CD14-positive monocyte (primary cell): ENCODE measurements at regions not wholly inside any gene's neighbourhood (a gene's known extent, or its start where the extent isn't known, plus 50 kb on each side); places are given as distances from the start of the nearest gene placed in this dataset.

ENCODE experiments used
- DNase-seq, 3 donors: peaks; one replicate each; pipeline ENCODE4 v3.0.0-alpha.2; 2011 to 2022
- H2AFZ ChIP-seq: 2 replicates; pipeline ENCODE4 v1.6.0; 2012; ENCODE audit warnings: mild to moderate bottlenecking, low read depth, low read length, inconsistent platforms; ENCODE audit not compliant: insufficient read depth, poor library complexity, severe bottlenecking
- H3K27ac ChIP-seq, 2 donors: 1 replicate in 1 of 2; 2 replicates in 1 of 2; pipeline ENCODE4 v1.5.1; 2012 to 2013; ENCODE audit warnings: low read length in 2 of 2, control low read depth in 1 of 2, inconsistent platforms in 1 of 2, low read depth in 1 of 2, mild to moderate bottlenecking in 1 of 2
- H3K27me3 ChIP-seq, 2 donors: one replicate each; pipeline versions ENCODE4 v1.6.0 to v1.6.1; 2011 to 2013; ENCODE audit warnings: low read length in 2 of 2; ENCODE audit not compliant: control insufficient read depth in 2 of 2, insufficient read depth in 2 of 2
- H3K36me3 ChIP-seq, 2 donors: replicated peaks in 1 of 2; 1 replicate in 1 of 2; 2 replicates in 1 of 2; pipeline versions ENCODE4 v1.5.1 to v1.6.1; 2012 to 2013; ENCODE audit warnings: low read length in 2 of 2, control low read depth in 1 of 2, inconsistent platforms in 1 of 2, mild to moderate bottlenecking in 1 of 2; ENCODE audit not compliant: insufficient read depth in 2 of 2, control insufficient read depth in 1 of 2
- H3K4me1 ChIP-seq, 2 donors: 1 replicate in 1 of 2; 2 replicates in 1 of 2; pipeline versions ENCODE4 v1.5.1 to v1.6.1; 2012 to 2013; ENCODE audit warnings: low read length in 2 of 2, control low read depth in 1 of 2, inconsistent platforms in 1 of 2, mild to moderate bottlenecking in 1 of 2, moderate library complexity in 1 of 2; ENCODE audit not compliant: insufficient read depth in 2 of 2, control insufficient read depth in 1 of 2
- H3K4me2 ChIP-seq: replicated peaks from 2 replicates; pipeline ENCODE3; 2012; ENCODE audit warnings: low read length, moderate library complexity, mild to moderate bottlenecking; ENCODE audit not compliant: poor library complexity, severe bottlenecking; ENCODE audit errors: extremely low read depth
- H3K4me3 ChIP-seq, 3 experiments: fragments of 200-600 bp in 1 of 3; sonication (generic) in 1 of 3; replicated peaks in 1 of 3; 1 replicate in 2 of 3; 2 replicates in 1 of 3; pipeline ENCODE4 v1.5.1; 2011 to 2013; ENCODE audit warnings: low read length in 3 of 3, mild to moderate bottlenecking in 3 of 3, control low read depth in 2 of 3, low read depth in 2 of 3, inconsistent platforms in 1 of 3, moderate library complexity in 1 of 3
- H3K79me2 ChIP-seq: 2 replicates; pipeline ENCODE4 v1.6.0; 2012; ENCODE audit warnings: mild to moderate bottlenecking, control low read depth, inconsistent platforms, low read length, moderate library complexity; ENCODE audit not compliant: insufficient read depth
- H3K9ac ChIP-seq: 2 replicates; pipeline ENCODE4 v1.6.0; 2017; ENCODE audit warnings: low read length, mild to moderate bottlenecking; ENCODE audit not compliant: insufficient read depth, poor library complexity, severe bottlenecking
- H3K9me3 ChIP-seq, 2 donors: replicated peaks in 1 of 2; 1 replicate in 1 of 2; 2 replicates in 1 of 2; pipeline versions ENCODE4 v1.5.1 to v1.6.1; 2012 to 2013; ENCODE audit warnings: low read length in 2 of 2, control low read depth in 1 of 2; ENCODE audit not compliant: control insufficient read depth in 1 of 2, insufficient read depth in 1 of 2
- H4K20me1 ChIP-seq: 2 replicates; pipeline ENCODE4 v1.6.0; 2012; ENCODE audit warnings: mild to moderate bottlenecking, low read length, control low read depth, moderate library complexity; ENCODE audit not compliant: insufficient read depth
- H3K27ac Mint-ChIP-seq, 7 donors: one replicate each; pipeline ENCODE4 v1.8.0; 2020; ENCODE audit warnings: mild to moderate bottlenecking in 7 of 7, mixed read lengths in 7 of 7, moderate library complexity in 6 of 7, inconsistent platforms in 2 of 7
- H3K27me3 Mint-ChIP-seq, 3 donors: one replicate each; pipeline ENCODE4 v1.8.0; 2021 to 2022; ENCODE audit warnings: low read depth in 3 of 3, mild to moderate bottlenecking in 3 of 3, mixed read lengths in 3 of 3, moderate library complexity in 3 of 3, inconsistent platforms in 1 of 3
- H3K36me3 Mint-ChIP-seq, 2 donors: one replicate each; pipeline ENCODE4 v1.8.0; 2020; ENCODE audit warnings: mixed read lengths in 2 of 2, inconsistent platforms in 1 of 2, mild to moderate bottlenecking in 1 of 2
- H3K4me1 Mint-ChIP-seq: one replicate; pipeline ENCODE4 v1.8.0; 2020; ENCODE audit warnings: mild to moderate bottlenecking, mixed read lengths
- H3K4me3 Mint-ChIP-seq, 2 donors: one replicate each; pipeline ENCODE4 v1.8.0; 2020; ENCODE audit warnings: mild to moderate bottlenecking in 2 of 2, mixed read lengths in 2 of 2, moderate library complexity in 1 of 2
- H3K9me3 Mint-ChIP-seq, 7 donors: one replicate each; pipeline ENCODE4 v1.8.0; 2020 to 2022; ENCODE audit warnings: mixed read lengths in 7 of 7, mild to moderate bottlenecking in 6 of 7, moderate library complexity in 6 of 7, inconsistent platforms in 2 of 7
- CTCF ChIP-seq: fragments of 200-600 bp; IDR thresholded peaks from one replicate; pipeline ENCODE4 v1.8.0; 2022; ENCODE audit warnings: antibody characterized with exemption, mild to moderate bottlenecking
- WGBS: methylation state at CpG from one replicate; pipeline ENCODE4 v1.1.5; 2013; ENCODE audit warnings: missing lambda C conversion rate; ENCODE audit not compliant: insufficient coverage; 5-methylcytosine and 5-hydroxymethylcytosine counted together
- intact Hi-C, 2 donors: fragments of 100-400 bp; cut with micrococcal nuclease; formaldehyde crosslinking; loops; one replicate each; pipeline versions ENCODE4 v1.15.0 to v1.15.1; 2023

DNA sequence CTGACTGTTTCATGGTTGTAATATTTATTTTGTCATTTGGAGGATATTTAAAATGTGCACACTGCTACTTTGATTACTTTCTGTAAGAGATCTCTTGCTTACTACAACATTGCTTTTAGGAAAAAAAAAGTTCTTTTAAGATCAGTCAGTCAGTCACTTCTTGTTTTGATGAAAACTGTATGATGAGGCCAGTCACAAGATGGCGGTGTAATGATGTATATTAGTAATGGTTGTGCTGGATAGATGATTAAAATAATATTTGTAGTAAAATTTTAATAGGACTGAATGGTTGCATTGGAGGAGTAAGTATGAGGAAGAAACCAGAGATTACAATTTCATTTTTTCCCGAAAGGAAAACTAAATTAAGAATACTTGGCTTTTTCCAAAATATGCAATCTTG, 2411.1 kb downstream of the PCDH9 start:
- no peaks in the 10 kb centered on the region for H3K27me3 ChIP-seq
- no peak overlapping the region for H3K9ac ChIP-seq
- no peaks in the 10 kb centered on the region for H3K79me2 ChIP-seq
- no peaks in the 10 kb centered on the region for H3K36me3 ChIP-seq
- Mint-ChIP-seq H3K4me3 (no peak overlapping the region), H3K27me3 (no peaks in the 10 kb centered on the region), H3K9me3 (peaks cover 0 to 7% (median 3%) of the 10 kb centered on the region in 7 donors), H3K4me1 (no peaks in the 10 kb centered on the region), H3K36me3 (no peaks in the 10 kb centered on the region), H3K27ac (no peak overlapping the region)
- H3K9me3 ChIP-seq: no peaks in the 10 kb centered on the region
- no peaks in the 10 kb centered on the region for H4K20me1 ChIP-seq
- intact Hi-C loops: no loop called here
- no peak overlapping the region for H2AFZ ChIP-seq
- H3K4me1 ChIP-seq: no peaks in the 10 kb centered on the region
- no peak for TF ChIP-seq CTCF
- no peak overlapping the region for H3K4me2 ChIP-seq
- H3K4me3 ChIP-seq: no peak overlapping the region
- no CpG with 5 or more reads among the region's 2 CpGs for WGBS
- H3K27ac ChIP-seq: no peak overlapping the region
- DNase-seq: no peak

DNA sequence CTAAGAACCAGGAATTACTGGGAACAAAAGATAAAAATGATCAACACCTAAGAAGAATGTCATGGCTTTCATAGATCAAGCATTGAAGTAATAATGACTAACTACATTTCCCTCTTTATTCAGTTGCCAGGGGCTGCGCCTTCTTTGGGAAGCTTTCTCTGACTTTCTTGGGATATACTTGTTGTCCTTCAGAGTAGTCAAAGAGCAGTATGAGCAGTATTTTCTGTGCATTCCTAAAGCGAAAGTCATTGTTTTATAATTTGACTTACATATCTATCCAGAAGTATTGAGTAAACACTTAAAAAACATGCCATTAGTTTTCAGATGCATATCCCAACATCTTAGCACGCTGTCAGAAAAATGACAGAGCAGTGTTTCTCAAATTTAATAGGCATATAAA, 2412.4 kb downstream of the PCDH9 start:
- no peak overlapping the region for H2AFZ ChIP-seq
- H3K27ac ChIP-seq: no peak overlapping the region
- Mint-ChIP-seq H3K27ac (no peak overlapping the region), H3K36me3 (no peaks in the 10 kb centered on the region), H3K9me3 (peaks cover 0 to 7% (median 2%) of the 10 kb centered on the region in 7 donors), H3K4me3 (no peak overlapping the region), H3K4me1 (no peaks in the 10 kb centered on the region), H3K27me3 (no peaks in the 10 kb centered on the region)
- no peak for TF ChIP-seq CTCF
- no peaks in the 10 kb centered on the region for H3K9me3 ChIP-seq
- no CpG with 5 or more reads among the region's 3 CpGs for WGBS
- no peak for DNase-seq
- H3K9ac ChIP-seq: no peak overlapping the region
- H3K36me3 ChIP-seq: no peaks in the 10 kb centered on the region
- no peak overlapping the region for H3K4me2 ChIP-seq
- H3K79me2 ChIP-seq: no peaks in the 10 kb centered on the region
- no peaks in the 10 kb centered on the region for H4K20me1 ChIP-seq
- H3K4me1 ChIP-seq: no peaks in the 10 kb centered on the region
- H3K27me3 ChIP-seq: no peaks in the 10 kb centered on the region
- H3K4me3 ChIP-seq: no peak overlapping the region
- intact Hi-C loops: no loop called here
